Mesothelial cell of epicardium (in vitro differentiated cells): ENCODE measurements at regions not wholly inside any gene's neighbourhood (a gene's known extent, or its start where the extent isn't known, plus 50 kb on each side); places are given as distances from the start of the nearest gene placed in this dataset.

Experiments used
- DNase-seq, 2 experiments: peaks; one replicate each; pipeline ENCODE4 v3.0.0; 2021; ENCODE audit warnings: low spot score in 2 of 2; ENCODE audit not compliant: unreplicated experiment in 2 of 2
- H3K27ac Mint-ChIP-seq: 2 replicates; pipeline ENCODE4 v1.8.0; 2021; ENCODE audit warnings: mixed read lengths
- H3K27me3 Mint-ChIP-seq: 2 replicates; pipeline ENCODE4 v1.8.0; 2021; ENCODE audit warnings: low read depth, mixed read lengths
- H3K36me3 Mint-ChIP-seq: 2 replicates; pipeline ENCODE4 v1.8.0; 2021; ENCODE audit warnings: mixed read lengths
- H3K4me1 Mint-ChIP-seq: 2 replicates; pipeline ENCODE4 v1.8.0; 2021; ENCODE audit warnings: mixed read lengths
- H3K4me3 Mint-ChIP-seq: 2 replicates; pipeline ENCODE4 v1.8.0; 2021; ENCODE audit warnings: mild to moderate bottlenecking, moderate library complexity, mixed read lengths
- H3K9me3 Mint-ChIP-seq: 2 replicates; pipeline ENCODE4 v1.8.0; 2021; ENCODE audit warnings: mixed read lengths
- CTCF ChIP-seq: fragments of 200-600 bp; sonication (generic); IDR thresholded peaks from one replicate; pipeline ENCODE4 v1.5.0; 2021; ENCODE audit warnings: antibody characterized with exemption; ENCODE audit not compliant: unreplicated experiment

DNA sequence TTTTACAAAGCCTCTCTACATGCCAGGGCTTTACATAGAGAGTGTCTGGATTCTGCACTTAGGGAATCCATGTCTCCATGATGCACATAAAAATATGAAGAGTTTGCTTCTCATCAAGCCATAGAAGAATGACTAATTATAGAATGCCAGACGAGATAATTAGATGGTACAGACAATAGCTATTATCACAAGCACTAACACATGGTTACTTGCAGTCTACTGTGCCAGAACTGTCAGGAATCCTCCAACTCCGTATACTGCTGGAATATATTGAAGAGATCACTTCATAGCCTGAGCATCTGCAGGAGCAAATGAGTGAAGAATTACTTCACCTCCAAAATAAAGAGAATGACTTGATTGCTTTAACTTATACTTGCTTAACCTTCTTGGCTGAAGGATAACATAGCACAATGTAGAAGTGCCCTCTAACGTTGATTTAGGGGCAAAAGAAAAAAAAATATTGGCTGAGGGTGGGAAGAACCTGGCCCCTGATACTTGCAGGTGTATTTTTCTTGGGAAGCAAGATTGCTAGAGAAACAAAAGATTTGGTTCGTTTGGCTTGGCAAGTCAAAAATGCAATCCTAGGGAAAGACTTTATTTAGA lies 272.8 kb upstream of the FAR2 start:
- Mint-ChIP-seq H3K4me1 (peaks cover 2% of the 10 kb centered on the region), H3K36me3 (no peaks in the 10 kb centered on the region), H3K9me3 (no peaks in the 10 kb centered on the region), H3K27me3 (no peaks in the 10 kb centered on the region), H3K27ac (no peak overlapping the region), H3K4me3 (no peak overlapping the region)
- no peak for DNase-seq
- TF ChIP-seq CTCF = no peak

DNA sequence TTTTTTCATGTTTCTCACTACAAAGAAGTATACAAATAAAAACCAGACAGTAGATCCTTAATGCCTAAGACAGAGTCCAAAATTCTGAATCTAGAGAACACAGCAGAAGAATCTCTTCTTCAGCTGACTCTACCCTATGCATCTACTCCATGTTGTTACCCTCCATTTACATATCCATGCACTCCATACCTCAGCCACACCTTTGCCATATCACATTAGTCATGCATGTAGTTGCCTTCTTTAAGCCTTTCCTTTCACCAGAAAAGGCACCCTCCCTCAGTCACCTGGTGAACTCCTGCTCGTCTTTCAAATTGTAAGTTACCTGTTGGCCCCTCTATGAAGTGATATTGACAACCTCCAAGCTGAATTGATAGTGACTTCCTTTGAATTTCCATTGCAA lies 271.2 kb upstream of the FAR2 start:
- no peak for TF ChIP-seq CTCF
- no peaks in the 10 kb centered on the region for H3K27me3 Mint-ChIP-seq
- H3K9me3 Mint-ChIP-seq = no peaks in the 10 kb centered on the region
- no peaks in the 10 kb centered on the region for H3K36me3 Mint-ChIP-seq
- no peak overlapping the region for H3K27ac Mint-ChIP-seq
- no peak for DNase-seq
- H3K4me3 Mint-ChIP-seq = no peak overlapping the region
- no peaks in the 10 kb centered on the region for H3K4me1 Mint-ChIP-seq

GRCh38 chr12:28878629-28879028 lies 270.4 kb upstream of the FAR2 start:
- no peak for DNase-seq
- Mint-ChIP-seq H3K4me1 (no peaks in the 10 kb centered on the region), H3K27ac (no peak overlapping the region), H3K36me3 (no peaks in the 10 kb centered on the region), H3K4me3 (no peak overlapping the region), H3K9me3 (no peaks in the 10 kb centered on the region), H3K27me3 (no peaks in the 10 kb centered on the region)
- no peak for TF ChIP-seq CTCF

DNA sequence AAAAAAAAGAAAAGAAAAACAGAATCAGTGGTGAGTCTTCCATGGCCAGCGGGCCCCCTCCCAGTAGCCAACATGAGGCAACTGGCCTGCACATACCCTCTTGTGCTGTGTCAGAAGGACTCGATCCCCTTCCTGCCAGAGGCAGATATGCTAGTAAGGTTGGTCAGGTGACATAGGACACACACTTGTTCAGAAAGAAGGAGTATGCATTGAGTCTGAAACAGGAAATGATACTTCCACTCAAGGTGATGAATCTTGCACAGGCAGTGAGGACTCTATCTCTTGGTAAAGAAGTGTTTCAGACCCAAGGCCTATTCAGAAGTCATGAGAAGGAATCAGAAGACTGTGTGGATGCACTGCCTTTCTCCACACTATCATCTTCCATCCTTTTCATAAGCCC lies 269.7 kb upstream of the FAR2 start:
- H3K36me3 Mint-ChIP-seq = no peaks in the 10 kb centered on the region
- no peak overlapping the region for H3K4me3 Mint-ChIP-seq
- no peak overlapping the region for H3K27ac Mint-ChIP-seq
- H3K9me3 Mint-ChIP-seq = no peaks in the 10 kb centered on the region
- DNase-seq = no peak
- H3K27me3 Mint-ChIP-seq = no peaks in the 10 kb centered on the region
- no peak for TF ChIP-seq CTCF
- H3K4me1 Mint-ChIP-seq = no peaks in the 10 kb centered on the region

DNA sequence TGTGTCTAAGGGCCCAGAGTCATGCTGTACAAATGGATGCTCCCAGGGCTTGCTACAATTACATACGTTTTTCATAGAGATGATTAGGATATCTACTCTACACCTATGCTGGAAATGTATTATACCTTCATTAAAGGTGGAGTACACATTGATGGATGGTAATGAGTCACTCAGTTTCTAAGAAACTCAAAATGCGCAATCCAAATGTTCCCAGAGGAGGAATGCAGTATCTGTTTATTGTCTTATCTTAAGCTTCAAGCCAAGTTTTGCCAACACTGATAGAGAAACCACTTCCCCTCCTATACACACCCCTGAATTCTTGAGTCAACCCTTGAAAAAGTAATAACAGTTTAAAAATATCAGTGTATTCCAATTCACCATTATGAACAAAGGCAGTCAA lies 266.6 kb upstream of the FAR2 start:
- no peak for DNase-seq
- Mint-ChIP-seq H3K36me3 (no peaks in the 10 kb centered on the region), H3K4me3 (no peak overlapping the region), H3K27me3 (no peaks in the 10 kb centered on the region), H3K4me1 (no peaks in the 10 kb centered on the region), H3K27ac (no peak overlapping the region), H3K9me3 (no peaks in the 10 kb centered on the region)
- TF ChIP-seq CTCF = no peak
